HepG2 (cell line): ENCODE measurements at regions not wholly inside any gene's neighbourhood (a gene's known extent, or its start where the extent isn't known, plus 50 kb on each side); places are given as distances from the start of the nearest gene placed in this dataset.

Source experiments
- ATAC-seq: fragments of 200-7000 bp; cut with Tn5 transposase; 3 replicates; pipeline ENCODE4 v1.9.1; 2020; ENCODE audit warnings: mild to moderate bottlenecking, moderate library complexity
- BruUV-seq: library from RNA; stranded (reverse); fragments of 400-500 nt; replicated peaks from 2 replicates; lab custom pipeline; 2021; lab: Mats Ljungman, UMichigan
- CTCF ChIA-PET: fragments of 300-600 bp; formaldehyde crosslinking; extraction: SDS; loops from one replicate; lab custom pipeline; 2021; ENCODE audit warnings: low total read pairs, inconsistent platforms, low intra/inter-chr PET ratio; lab: Yijun Ruan, JAX
- POLR2A ChIA-PET: fragments of 350-600 bp; sonication (Branson Sonifier 250); formaldehyde crosslinking; loops from one replicate; lab custom pipeline; 2020; ENCODE audit warnings: antibody characterized with exemption, inconsistent platforms; lab: Yijun Ruan, JAX
- DNase-seq: peaks from one replicate; pipeline ENCODE4 v3.0.0-alpha.2; 2015; ENCODE audit warnings: low spot score
- FAIRE-seq: peaks from 3 replicates; lab custom pipeline; 2011; peaks lifted over from hg19 to GRCh38; lab: Jason Lieb, UNC
- H2AFZ ChIP-seq: one replicate; pipeline ENCODE4 v1.6.1; 2011; ENCODE audit warnings: low read length, inconsistent platforms
- H3K27ac ChIP-seq: fragments of 300-600 bp; 3 replicates; pipeline ENCODE4 v1.8.0; 2011; ENCODE audit warnings: mixed run types, mild to moderate bottlenecking, mixed read lengths, low read length, inconsistent platforms; ENCODE audit not compliant: insufficient read depth; ENCODE audit errors: extremely low read length
- H3K27me3 ChIP-seq, 2 experiments: fragments of 200-600 bp in 1 of 2; 2 replicates in 1 of 2; 3 replicates in 1 of 2; pipeline versions ENCODE4 v1.6.0 to v1.8.0; 2011; ENCODE audit warnings: low read length in 2 of 2, mild to moderate bottlenecking in 2 of 2, moderate library complexity in 2 of 2, inconsistent platforms in 1 of 2; ENCODE audit not compliant: insufficient read depth in 2 of 2, control insufficient read depth in 1 of 2
- H3K36me3 ChIP-seq, 2 experiments: fragments of 200-600 bp in 1 of 2; replicated peaks in 1 of 2; 2 replicates in 1 of 2; 3 replicates in 1 of 2; pipeline versions ENCODE4 v1.5.1 to v1.8.0; 2011; ENCODE audit warnings: low read length in 2 of 2, inconsistent platforms in 1 of 2; ENCODE audit not compliant: insufficient read depth in 2 of 2, control insufficient read depth in 1 of 2
- H3K4me1 ChIP-seq: 2 replicates; pipeline ENCODE4 v1.5.1; 2012; ENCODE audit warnings: low read length, inconsistent platforms; ENCODE audit not compliant: insufficient read depth
- H3K4me2 ChIP-seq: 2 replicates; pipeline ENCODE4 v1.6.0; 2011; ENCODE audit warnings: low read depth, low read length, inconsistent platforms
- H3K4me3 ChIP-seq, 3 experiments: fragments of 200-600 bp in 1 of 3; sonication (generic), shearing (Covaris generic) in 1 of 3; replicated peaks in 1 of 3; 2 replicates each; pipeline ENCODE4 v1.5.1; 2011 to 2016; ENCODE audit warnings: low read length in 3 of 3, inconsistent platforms in 2 of 3, low read depth in 2 of 3, mild to moderate bottlenecking in 2 of 3, control low read depth in 1 of 3, mixed read lengths in 1 of 3; ENCODE audit not compliant: insufficient read depth in 1 of 3
- H3K79me2 ChIP-seq: one replicate; pipeline ENCODE4 v1.6.1; 2011; ENCODE audit warnings: low read length, inconsistent platforms; ENCODE audit not compliant: insufficient read depth
- H3K9ac ChIP-seq: 2 replicates; pipeline ENCODE4 v1.6.0; 2011; ENCODE audit warnings: mild to moderate bottlenecking, low read depth, low read length, inconsistent platforms; ENCODE audit not compliant: insufficient read depth
- H3K9me3 ChIP-seq: 2 replicates; pipeline ENCODE4 v1.5.1; 2012; ENCODE audit warnings: mild to moderate bottlenecking, low read length
- H4K20me1 ChIP-seq: 2 replicates; pipeline ENCODE4 v1.6.0; 2011; ENCODE audit warnings: inconsistent platforms, mild to moderate bottlenecking, low read length, moderate library complexity; ENCODE audit not compliant: insufficient read depth
- HNF4A ChIP-seq: sonication (generic); formaldehyde crosslinking; IDR thresholded peaks from 2 replicates; pipeline ENCODE4 v1.4.0; 2020; ENCODE audit warnings: missing genetic modification reagents
- MTF2 ChIP-seq: sonication (generic); formaldehyde crosslinking; IDR thresholded peaks from 2 replicates; pipeline ENCODE4 v1.5.0; 2020; ENCODE audit warnings: missing genetic modification reagents, borderline replicate concordance
- PAX8 ChIP-seq: sonication (generic); formaldehyde crosslinking; IDR thresholded peaks from 2 replicates; pipeline ENCODE4 v1.8.0; 2022; ENCODE audit warnings: mild to moderate bottlenecking, missing genetic modification reagents, borderline replicate concordance
- RFXANK ChIP-seq: IDR thresholded peaks from 2 replicates; pipeline ENCODE4 v1.6.1; 2016
- SNAI1 ChIP-seq: sonication (generic); formaldehyde crosslinking; IDR thresholded peaks from 2 replicates; pipeline ENCODE4 v1.5.0; 2020; ENCODE audit warnings: mild to moderate bottlenecking, missing genetic modification reagents, borderline replicate concordance
- TEAD3 ChIP-seq: optimal IDR thresholded peaks from 2 replicates; pipeline ENCODE3; 2016; ENCODE audit warnings: borderline replicate concordance
- ZBTB2 ChIP-seq: sonication (generic); formaldehyde crosslinking; IDR thresholded peaks from 2 replicates; pipeline ENCODE4 v1.8.0; 2022; ENCODE audit warnings: low read depth, missing genetic modification reagents
- ZBTB25 ChIP-seq: IDR thresholded peaks from 2 replicates; pipeline ENCODE4 v1.6.1; 2018; ENCODE audit warnings: missing genetic modification reagents
- ZNF644 ChIP-seq: IDR thresholded peaks from 2 replicates; pipeline ENCODE4 v1.6.1; 2016; ENCODE audit warnings: low read depth
- ZNF672 ChIP-seq: sonication (generic); formaldehyde crosslinking; IDR thresholded peaks from 2 replicates; pipeline ENCODE4 v1.8.1; 2022; ENCODE audit warnings: missing genetic modification reagents
- ZNF678 ChIP-seq: sonication (generic); formaldehyde crosslinking; IDR thresholded peaks from 2 replicates; pipeline ENCODE4 v1.4.0; 2020; ENCODE audit warnings: mild to moderate bottlenecking, missing genetic modification reagents
- WGBS: methylation state at CpG from one replicate; pipeline ENCODE4 v1.1.6; 2017; ENCODE audit warnings: low lambda C conversion rate; 5-methylcytosine and 5-hydroxymethylcytosine counted together
- in situ Hi-C: cut with HindIII; loops from 2 replicates; pipeline ENCODE4 v1.10.0; 2017; ENCODE audit warnings: low pct_unique_long_range_greater_than_20kb; ENCODE audit not compliant: extremely low pct_ligation_motif_present
- intact Hi-C: fragments of 100-400 bp; cut with micrococcal nuclease; formaldehyde crosslinking; loops from one replicate; pipeline ENCODE4 v1.10.0; 2022; ENCODE audit not compliant: unreplicated experiment
- TF ChIP-seq, protein P1 (sequence below): sonication (generic); formaldehyde crosslinking; IDR thresholded peaks from 2 replicates; pipeline ENCODE4 v1.8.0; 2022; ENCODE audit warnings: mild to moderate bottlenecking, missing genetic modification reagents, moderate library complexity

DNA sequence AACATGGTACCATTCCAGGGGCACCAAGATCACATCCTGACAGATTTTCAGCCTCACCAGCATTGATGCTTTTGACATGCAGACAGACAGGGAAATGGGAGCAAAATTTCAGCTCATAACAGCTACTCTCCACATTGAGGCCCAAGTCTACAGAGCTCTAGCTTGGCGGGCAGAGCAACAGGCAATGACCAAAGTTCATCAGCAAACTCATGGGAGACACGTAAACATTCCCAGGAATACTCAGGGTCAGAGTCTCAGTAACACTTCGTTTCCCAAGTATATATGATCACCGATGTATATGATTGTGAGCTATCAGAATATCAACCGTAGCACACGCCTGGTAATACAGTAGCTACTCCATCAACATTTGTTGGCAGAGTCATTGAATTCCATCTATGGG is 59.2 kb upstream of the SLC24A5 start:
- Histone ChIP-seq H3K27me3 (no peaks in the 10 kb centered on the region), H3K79me2 (no peaks in the 10 kb centered on the region), H3K4me1 (peaks cover 15% of the 10 kb centered on the region), H4K20me1 (no peaks in the 10 kb centered on the region), H3K36me3 (no peaks in the 10 kb centered on the region), H2AFZ (no peak overlapping the region), H3K4me2 (peak overlapping the region; percentile 13; the same call in 1 of the 2 replicates), H3K9me3 (no peaks in the 10 kb centered on the region), H3K27ac (no peak overlapping the region), H3K9ac (no peak overlapping the region), H3K4me3 (no peak overlapping the region; a peak in 1 of 6 replicates)
- 61% methylated on average over 5 of the region's 6 CpGs for WGBS
- DNase-seq (peak; percentile 3), ATAC-seq (peak; percentile 76), FAIRE-seq (no peak)
- CTCF ChIA-PET = no interaction called here
- POLR2A ChIA-PET = no interaction called here
- in situ Hi-C loops = no loop called here
- no TSS peak for BruUV-seq
- TF ChIP-seq PAX8 (CRISPR knock-in tag) (no peak), TEAD3 (CRISPR knock-in tag) (peak; percentile 7), ZBTB2 (CRISPR knock-in tag) (no peak), ZNF672 (CRISPR knock-in tag) (no peak), ZNF678 (CRISPR knock-in tag) (no peak), ZBTB25 (CRISPR knock-in tag) (no peak), ZNF644 (CRISPR knock-in tag) (peak; percentile 39; the same call in 1 of the 2 replicates), RFXANK (no peak), HNF4A (CRISPR knock-in tag) (peak; percentile 64), SNAI1 (CRISPR knock-in tag) (no peak), MTF2 (CRISPR knock-in tag) (no peak)
- TF ChIP-seq, protein P1, sequence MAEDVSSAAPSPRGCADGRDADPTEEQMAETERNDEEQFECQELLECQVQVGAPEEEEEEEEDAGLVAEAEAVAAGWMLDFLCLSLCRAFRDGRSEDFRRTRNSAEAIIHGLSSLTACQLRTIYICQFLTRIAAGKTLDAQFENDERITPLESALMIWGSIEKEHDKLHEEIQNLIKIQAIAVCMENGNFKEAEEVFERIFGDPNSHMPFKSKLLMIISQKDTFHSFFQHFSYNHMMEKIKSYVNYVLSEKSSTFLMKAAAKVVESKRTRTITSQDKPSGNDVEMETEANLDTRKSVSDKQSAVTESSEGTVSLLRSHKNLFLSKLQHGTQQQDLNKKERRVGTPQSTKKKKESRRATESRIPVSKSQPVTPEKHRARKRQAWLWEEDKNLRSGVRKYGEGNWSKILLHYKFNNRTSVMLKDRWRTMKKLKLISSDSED (CRISPR knock-in tag) = no peak
- intact Hi-C loops = no loop called here
